Activated CD4-positive, alpha-beta T cell treated with anti-CD3 and anti-CD28 coated beads, Interleukin-2, amount 10 ng/mL, durations not matched to agents 7 days and 5 days (primary cell): ENCODE measurements at regions not wholly inside any gene's neighbourhood (a gene's known extent, or its start where the extent isn't known, plus 50 kb on each side); places are given as distances from the start of the nearest gene placed in this dataset.

Experiments used
- CTCF ChIA-PET: fragments of 350-600 bp; sonication (Branson Sonifier 250); formaldehyde crosslinking; loops from one replicate; lab custom pipeline; 2021; ENCODE audit warnings: antibody characterized with exemption; lab: Charles Lee
- POLR2A ChIA-PET: fragments of 350-600 bp; sonication (Branson Sonifier 250); formaldehyde crosslinking; loops from one replicate; lab custom pipeline; 2021; ENCODE audit warnings: antibody characterized with exemption; lab: Charles Lee
- DNase-seq: peaks from one replicate; pipeline ENCODE4 v3.0.0-alpha.2; 2020
- H3K27ac Mint-ChIP-seq: one replicate; pipeline ENCODE4 v1.8.0; 2021; ENCODE audit warnings: mild to moderate bottlenecking, moderate library complexity, mixed read lengths
- H3K27me3 Mint-ChIP-seq: one replicate; pipeline ENCODE4 v1.8.0; 2021; ENCODE audit warnings: mixed read lengths
- H3K36me3 Mint-ChIP-seq: one replicate; pipeline ENCODE4 v1.8.0; 2021; ENCODE audit warnings: low read depth, mixed read lengths
- H3K4me1 Mint-ChIP-seq: one replicate; pipeline ENCODE4 v1.8.0; 2021; ENCODE audit warnings: mixed read lengths
- H3K4me3 Mint-ChIP-seq: one replicate; pipeline ENCODE4 v1.8.0; 2021; ENCODE audit warnings: mild to moderate bottlenecking, moderate library complexity, mixed read lengths
- H3K9me3 Mint-ChIP-seq: one replicate; pipeline ENCODE4 v1.8.0; 2021; ENCODE audit warnings: mixed read lengths

DNA sequence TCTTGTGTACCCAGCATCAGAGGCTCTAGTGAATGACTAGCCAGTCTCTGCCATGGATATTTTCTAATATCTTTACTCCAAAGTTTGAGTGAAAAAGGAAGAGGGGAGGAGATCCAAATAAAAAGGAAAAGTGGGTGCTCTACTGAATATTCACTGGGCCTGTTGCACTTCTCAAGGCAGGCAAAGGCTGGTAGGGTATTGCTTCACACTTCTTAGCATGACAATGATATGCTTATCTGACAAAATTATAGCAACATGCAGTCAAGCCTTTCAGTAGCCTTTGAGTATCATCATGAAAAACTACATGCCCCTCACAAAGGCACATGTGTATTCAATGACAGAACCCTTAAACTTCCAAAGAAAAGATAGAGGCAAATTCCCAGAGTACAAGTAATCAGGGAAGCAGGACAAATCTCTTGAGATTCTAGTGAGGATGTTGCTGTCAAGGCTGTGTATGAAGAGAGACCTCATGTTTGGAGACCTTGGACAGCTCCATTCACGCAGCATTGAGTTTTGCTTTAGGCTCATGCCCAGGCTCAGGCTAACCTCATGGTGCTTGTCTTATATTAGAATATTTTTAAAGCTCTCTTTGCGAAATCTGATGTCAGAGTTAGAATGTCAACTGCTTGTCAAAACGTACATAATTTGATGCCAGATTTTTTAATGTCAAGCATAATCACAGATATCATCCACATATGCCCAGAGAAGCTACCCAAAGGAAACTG lies 506.9 kb downstream of the OCA2 start:
- ChIA-PET CTCF (no interaction called here), POLR2A (no interaction called here)
- DNase-seq: no peak
- no peak overlapping the region for H3K27ac Mint-ChIP-seq
- no peak overlapping the region for H3K4me3 Mint-ChIP-seq
- H3K36me3 Mint-ChIP-seq: no peaks in the 10 kb centered on the region
- H3K4me1 Mint-ChIP-seq: no peaks in the 10 kb centered on the region
- H3K9me3 Mint-ChIP-seq: peaks cover 14% of the 10 kb centered on the region
- H3K27me3 Mint-ChIP-seq: no peaks in the 10 kb centered on the region
